B cell (primary cell): ENCODE measurements at regions not wholly inside any gene's neighbourhood (a gene's known extent, or its start where the extent isn't known, plus 50 kb on each side); places are given as distances from the start of the nearest gene placed in this dataset.

ENCODE experiments used
- ATAC-seq: fragments of 200-7000 bp; cut with Tn5 transposase; one replicate; pipeline ENCODE4 v1.10.0; 2021; ENCODE audit warnings: low read depth, mild to moderate bottlenecking, moderate number of reproducible peaks, moderate library complexity
- CTCF ChIA-PET: fragments of 350-600 bp; sonication (Branson Sonifier 250); formaldehyde crosslinking; loops from one replicate; lab custom pipeline; 2021; ENCODE audit warnings: antibody characterized with exemption, inconsistent platforms; lab: Charles Lee
- POLR2A ChIA-PET: fragments of 350-600 bp; sonication (Branson Sonifier 250); formaldehyde crosslinking; loops from one replicate; lab custom pipeline; 2021; ENCODE audit warnings: antibody characterized with exemption; lab: Charles Lee
- DNase-seq: peaks from one replicate; pipeline ENCODE4 v3.0.0; 2013
- H2AFZ ChIP-seq: 2 replicates; pipeline ENCODE4 v1.6.1; 2012; ENCODE audit warnings: mild to moderate bottlenecking, low read depth, low read length; ENCODE audit not compliant: insufficient read depth, poor library complexity, severe bottlenecking
- H3K27ac ChIP-seq, 2 donors: 1 replicate in 1 of 2; 2 replicates in 1 of 2; pipeline ENCODE4 v1.5.1; 2012 to 2013; ENCODE audit warnings: low read length in 2 of 2, mild to moderate bottlenecking in 2 of 2, moderate library complexity in 1 of 2
- H3K27me3 ChIP-seq, 4 experiments: fragments of 200-600 bp in 1 of 4; sonication (generic) in 1 of 4; replicated peaks in 1 of 4; 1 replicate in 2 of 4; 2 replicates in 2 of 4; pipeline versions ENCODE4 v1.6.1 to v1.7.0; 2013 to 2016; ENCODE audit warnings: low read length in 3 of 4, mild to moderate bottlenecking in 2 of 4, mixed read lengths in 1 of 4, moderate library complexity in 1 of 4; ENCODE audit not compliant: insufficient read depth in 4 of 4, control insufficient read depth in 3 of 4; ENCODE audit errors: control extremely low read depth in 1 of 4
- H3K36me3 ChIP-seq, 2 experiments: replicated peaks in 1 of 2; 1 replicate in 1 of 2; 2 replicates in 1 of 2; pipeline versions ENCODE4 v1.6.1 to v1.7.1; 2013; ENCODE audit warnings: low read length in 1 of 2; ENCODE audit not compliant: insufficient read depth in 2 of 2, control insufficient read depth in 1 of 2; ENCODE audit errors: control extremely low read depth in 1 of 2, extremely low read depth in 1 of 2
- H3K4me1 ChIP-seq, 2 donors: fragments of 200-600 bp in 1 of 2; sonication (generic) in 1 of 2; 1 replicate in 1 of 2; 2 replicates in 1 of 2; pipeline versions ENCODE4 v1.5.1 to v1.6.1; 2013 to 2017; ENCODE audit warnings: low read length in 2 of 2; ENCODE audit not compliant: control insufficient read depth in 2 of 2, insufficient read depth in 2 of 2
- H3K4me2 ChIP-seq: replicated peaks from 2 replicates; pipeline ENCODE3; 2012; ENCODE audit warnings: mild to moderate bottlenecking, low read depth, low read length; ENCODE audit not compliant: poor library complexity, severe bottlenecking
- H3K4me3 ChIP-seq, 5 experiments: fragments of 200-600 bp in 1 of 5; sonication (generic) in 1 of 5; 1 replicate in 3 of 5; 2 replicates in 2 of 5; pipeline versions ENCODE4 v1.5.1 to v1.7.0; 2011 to 2016; ENCODE audit warnings: low read length in 4 of 5, mild to moderate bottlenecking in 4 of 5, low read depth in 2 of 5, control low read depth in 1 of 5, moderate library complexity in 1 of 5; ENCODE audit not compliant: insufficient read depth in 1 of 5; ENCODE audit errors: control extremely low read depth in 1 of 5, extremely low read depth in 1 of 5
- H3K79me2 ChIP-seq: fragments of 200-600 bp; sonication (generic); one replicate; pipeline ENCODE4 v1.6.0; 2016; ENCODE audit warnings: low read length; ENCODE audit not compliant: control insufficient read depth, insufficient read depth
- H3K9ac ChIP-seq: fragments of 200-600 bp; sonication (generic); 2 replicates; pipeline ENCODE4 v1.6.1; 2017; ENCODE audit warnings: mild to moderate bottlenecking, low read length, moderate library complexity
- H3K9me3 ChIP-seq, 3 donors: one replicate each; pipeline versions ENCODE4 v1.6.1 to v1.7.1; 2013; ENCODE audit warnings: low read length in 2 of 3; ENCODE audit not compliant: control insufficient read depth in 2 of 3, insufficient read depth in 1 of 3; ENCODE audit errors: control extremely low read depth in 1 of 3
- H4K20me1 ChIP-seq: 2 replicates; pipeline ENCODE4 v1.6.0; 2012; ENCODE audit warnings: mild to moderate bottlenecking, low read length; ENCODE audit not compliant: insufficient read depth, control insufficient read depth, poor library complexity, severe bottlenecking
- H3K27ac Mint-ChIP-seq: one replicate; pipeline ENCODE4 v1.8.0; 2021; ENCODE audit warnings: mixed read lengths
- H3K27me3 Mint-ChIP-seq: one replicate; pipeline ENCODE4 v1.8.0; 2021; ENCODE audit warnings: mixed read lengths
- H3K4me1 Mint-ChIP-seq: one replicate; pipeline ENCODE4 v1.8.0; 2021; ENCODE audit warnings: mixed read lengths
- H3K4me3 Mint-ChIP-seq: one replicate; pipeline ENCODE4 v1.8.0; 2021; ENCODE audit warnings: mixed read lengths
- H3K9me3 Mint-ChIP-seq: one replicate; pipeline ENCODE4 v1.8.0; 2022; ENCODE audit warnings: mixed read lengths; ENCODE audit not compliant: insufficient read depth
- EZH2 ChIP-seq: IDR thresholded peaks from 2 replicates; pipeline ENCODE4 v1.6.1; 2012; ENCODE audit warnings: borderline replicate concordance, low read depth, mild to moderate bottlenecking, moderate library complexity, low read length; ENCODE audit not compliant: insufficient read depth, poor library complexity, severe bottlenecking
- WGBS: methylation state at CpG from one replicate; pipeline ENCODE4 v1.1.5; 2013; ENCODE audit warnings: missing lambda C conversion rate; ENCODE audit not compliant: insufficient coverage; 5-methylcytosine and 5-hydroxymethylcytosine counted together
- intact Hi-C: fragments of 100-400 bp; cut with micrococcal nuclease; formaldehyde crosslinking; loops from one replicate; pipeline ENCODE4 v1.10.0; 2022
- TF ChIP-seq, protein P1 (sequence below): fragments of 200-600 bp; IDR thresholded peaks from one replicate; pipeline ENCODE4 v1.8.0; 2022; ENCODE audit warnings: antibody characterized with exemption, mild to moderate bottlenecking

GRCh38 chr16:64455275-64455674 is 666.6 kb downstream of the CDH11 start:
- H3K9ac ChIP-seq, result no peak overlapping the region
- Mint-ChIP-seq H3K4me3 (no peak overlapping the region), H3K4me1 (no peaks in the 10 kb centered on the region), H3K27me3 (no peaks in the 10 kb centered on the region), H3K27ac (no peak overlapping the region), H3K9me3 (peaks cover 6% of the 10 kb centered on the region)
- TF ChIP-seq, protein P1, sequence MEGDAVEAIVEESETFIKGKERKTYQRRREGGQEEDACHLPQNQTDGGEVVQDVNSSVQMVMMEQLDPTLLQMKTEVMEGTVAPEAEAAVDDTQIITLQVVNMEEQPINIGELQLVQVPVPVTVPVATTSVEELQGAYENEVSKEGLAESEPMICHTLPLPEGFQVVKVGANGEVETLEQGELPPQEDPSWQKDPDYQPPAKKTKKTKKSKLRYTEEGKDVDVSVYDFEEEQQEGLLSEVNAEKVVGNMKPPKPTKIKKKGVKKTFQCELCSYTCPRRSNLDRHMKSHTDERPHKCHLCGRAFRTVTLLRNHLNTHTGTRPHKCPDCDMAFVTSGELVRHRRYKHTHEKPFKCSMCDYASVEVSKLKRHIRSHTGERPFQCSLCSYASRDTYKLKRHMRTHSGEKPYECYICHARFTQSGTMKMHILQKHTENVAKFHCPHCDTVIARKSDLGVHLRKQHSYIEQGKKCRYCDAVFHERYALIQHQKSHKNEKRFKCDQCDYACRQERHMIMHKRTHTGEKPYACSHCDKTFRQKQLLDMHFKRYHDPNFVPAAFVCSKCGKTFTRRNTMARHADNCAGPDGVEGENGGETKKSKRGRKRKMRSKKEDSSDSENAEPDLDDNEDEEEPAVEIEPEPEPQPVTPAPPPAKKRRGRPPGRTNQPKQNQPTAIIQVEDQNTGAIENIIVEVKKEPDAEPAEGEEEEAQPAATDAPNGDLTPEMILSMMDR, result no peak
- no peak for TF ChIP-seq EZH2
- H3K27ac ChIP-seq, result no peak overlapping the region
- H3K9me3 ChIP-seq, result no peaks in the 10 kb centered on the region
- DNase-seq, result no peak
- no peaks in the 10 kb centered on the region for H3K36me3 ChIP-seq
- POLR2A ChIA-PET, result no interaction called here
- no peaks in the 10 kb centered on the region for H4K20me1 ChIP-seq
- no CpG with 5 or more reads among the region's 1 CpG for WGBS
- CTCF ChIA-PET, result no interaction called here
- no peak overlapping the region for H3K4me2 ChIP-seq
- no peak overlapping the region for H2AFZ ChIP-seq
- ATAC-seq, result no peak
- intact Hi-C loops, result no loop called here
- H3K4me3 ChIP-seq, result no peak overlapping the region
- no peaks in the 10 kb centered on the region for H3K79me2 ChIP-seq
- H3K4me1 ChIP-seq, result no peaks in the 10 kb centered on the region
- no peaks in the 10 kb centered on the region for H3K27me3 ChIP-seq

GRCh38 chr16:64453646-64454045 is 668.2 kb downstream of the CDH11 start:
- H3K27ac ChIP-seq, result no peak overlapping the region
- TF ChIP-seq, protein P1, result no peak
- no peak for TF ChIP-seq EZH2
- H3K4me2 ChIP-seq, result no peak overlapping the region
- no peaks in the 10 kb centered on the region for H3K36me3 ChIP-seq
- H3K27me3 ChIP-seq, result no peaks in the 10 kb centered on the region
- no peaks in the 10 kb centered on the region for H3K4me1 ChIP-seq
- no peak overlapping the region for H2AFZ ChIP-seq
- H3K4me3 ChIP-seq, result no peak overlapping the region
- no peaks in the 10 kb centered on the region for H3K9me3 ChIP-seq
- no peaks in the 10 kb centered on the region for H3K4me1 Mint-ChIP-seq
- no peak overlapping the region for H3K27ac Mint-ChIP-seq
- H3K9me3 Mint-ChIP-seq, result peaks cover 2% of the 10 kb centered on the region
- intact Hi-C loops, result no loop called here
- ATAC-seq (no peak), DNase-seq (no peak)
- H3K4me3 Mint-ChIP-seq, result no peak overlapping the region
- no peaks in the 10 kb centered on the region for H4K20me1 ChIP-seq
- ChIA-PET CTCF (no interaction called here), POLR2A (no interaction called here)
- H3K9ac ChIP-seq, result no peak overlapping the region
- H3K27me3 Mint-ChIP-seq, result no peaks in the 10 kb centered on the region
- no peaks in the 10 kb centered on the region for H3K79me2 ChIP-seq
- WGBS, result 18% methylated on average over 1 of the region's 2 CpGs
